ENCODE measurements at regions not wholly inside any gene's neighbourhood (a gene's known extent, or its start where the extent isn't known, plus 50 kb on each side); places are given as distances from the start of the nearest gene placed in this dataset.

- TF ChIP-seq EP300 (IDR thresholded peaks at IDR 0.05; ENCODE audit: borderline replicate concordance in 1 of 2, low read depth in 1 of 2, low read length in 1 of 2) (no peak), RAD21 (IDR thresholded peaks at IDR 0.05; ENCODE audit: low read length) (no peak), SMC3 (IDR thresholded peaks at IDR 0.05; ENCODE audit: low read depth, low read length) (no peak), JUND (IDR thresholded peaks at IDR 0.05) (no peak), NFIC (IDR thresholded peaks at IDR 0.05; ENCODE audit: borderline replicate concordance) (no peak), TCF12 (IDR thresholded peaks at IDR 0.05) (no peak), USF1 (IDR thresholded peaks at IDR 0.05; ENCODE audit: borderline replicate concordance, low read depth) (no peak), GABPA (IDR thresholded peaks at IDR 0.05; ENCODE audit: low read depth) (no peak)
Measured at GRCh38 chr12:75670216-75670615, 158.8 kb upstream of the KRR1 start (continued).

GRCh38 chr12:75666939-75667334 lies 155.5 kb upstream of the KRR1 start:
- TF ChIP-seq IRF3 (IDR thresholded peaks at IDR 0.05; ENCODE audit: low read depth, low read length) (no peak), TCF12 (IDR thresholded peaks at IDR 0.05) (0 out of 2 replicates have a peak, but pooled peaks have one; percentile 12), NFIC (IDR thresholded peaks at IDR 0.05; ENCODE audit: borderline replicate concordance) (peak; percentile 41; the same call in 1 of the 2 replicates), GABPA (IDR thresholded peaks at IDR 0.05; ENCODE audit: low read depth) (no peak)
- Histone ChIP-seq H3K36me3 (replicated peaks in 1 of 2; ENCODE audit: control insufficient read depth in 1 of 2, insufficient read depth in 2 of 2, low read length in 1 of 2) (no peaks in the 10 kb centered on the region), H3K9me2 (no peaks in the 10 kb centered on the region), H3K4me3 (ENCODE audit: low read depth in 2 of 2, low read length in 1 of 2) (no peak overlapping the region), H3K9ac (no peak overlapping the region), H3F3A (replicated peaks; ENCODE audit: insufficient read depth) (peaks cover 6% of the 10 kb centered on the region), H3K27ac (ENCODE audit: low read depth in 2 of 2, low read length in 1 of 2) (peak overlapping the region; percentile 13 to 46; a peak in 3 of 4 replicates), H3K9me3 (no peaks in the 10 kb centered on the region), H3K4me1 (ENCODE audit: control insufficient read depth in 1 of 2, insufficient read depth in 2 of 2, low read depth in 1 of 2, low read length in 1 of 2) (peaks cover 0 to 24% of the 10 kb centered on the region in 2 experiments; a peak in 2 of 4 replicates), H3K4me2 (no peak overlapping the region; the same call in 1 of the 2 replicates), H3K27me3 (ENCODE audit: insufficient read depth) (no peaks in the 10 kb centered on the region), H3K79me2 (ENCODE audit: insufficient read depth) (no peaks in the 10 kb centered on the region), H2AFZ (ENCODE audit: low read depth) (0 out of 2 replicates have a peak overlapping the region, but pooled peaks have one; percentile 1), H4K20me1 (ENCODE audit: insufficient read depth) (no peaks in the 10 kb centered on the region)
- no peak for DNase-seq
- ChIA-PET POLR2A (no interaction called here), CTCF (no interaction called here)
- 70% methylated on average over 2 of the region's 2 CpGs for WGBS (ENCODE audit: low lambda C conversion rate)

GRCh38 chr12:75666126-75666938 lies 154.9 kb upstream of the KRR1 start:
- no peaks in the 10 kb centered on the region for H4K20me1 ChIP-seq (ENCODE audit: insufficient read depth)
- no peaks in the 10 kb centered on the region for H3K9me2 ChIP-seq
- H2AFZ ChIP-seq (ENCODE audit: low read depth): peak overlapping the region; percentile 44; the same call in 1 of the 2 replicates
- H3K27me3 ChIP-seq (ENCODE audit: insufficient read depth): no peaks in the 10 kb centered on the region
- peaks cover 0 to 31% of the 10 kb centered on the region in 2 experiments; a peak in 2 of 4 replicates for H3K4me1 ChIP-seq (ENCODE audit: control insufficient read depth in 1 of 2, insufficient read depth in 2 of 2, low read depth in 1 of 2, low read length in 1 of 2)
- no peak overlapping the region for H3K9ac ChIP-seq
- ChIA-PET POLR2A (no interaction called here), CTCF (no interaction called here)
- H3K79me2 ChIP-seq (ENCODE audit: insufficient read depth): no peaks in the 10 kb centered on the region
- TF ChIP-seq POLR2AphosphoS5 (IDR thresholded peaks at IDR 0.05; ENCODE audit: low read depth, low read length): no peak
- TF ChIP-seq FOXJ3 (CRISPR knock-in tag; IDR thresholded peaks at IDR 0.05): no peak
- no peak for TF ChIP-seq JUND (IDR thresholded peaks at IDR 0.05)
- TF ChIP-seq CHD2 (IDR thresholded peaks at IDR 0.05; ENCODE audit: low read length, partially characterized antibody): no peak
- TF ChIP-seq NRF1 (IDR thresholded peaks at IDR 0.05; ENCODE audit: low read depth, low read length): no peak
- no peak for TF ChIP-seq FOXM1 (IDR thresholded peaks at IDR 0.05; ENCODE audit: low read depth)
- H3K4me3 ChIP-seq (ENCODE audit: low read depth in 2 of 2, low read length in 1 of 2): no peak overlapping the region
- peak overlapping the region; percentile 13 to 46; a peak in 3 of 4 replicates for H3K27ac ChIP-seq (ENCODE audit: low read depth in 2 of 2, low read length in 1 of 2)
- H3F3A ChIP-seq (replicated peaks; ENCODE audit: insufficient read depth): peaks cover 12% of the 10 kb centered on the region
- no peaks in the 10 kb centered on the region for H3K36me3 ChIP-seq (replicated peaks in 1 of 2; ENCODE audit: control insufficient read depth in 1 of 2, insufficient read depth in 2 of 2, low read length in 1 of 2)
- H3K9me3 ChIP-seq: no peaks in the 10 kb centered on the region
- DNase-seq: no peak
- no peak overlapping the region; the same call in 1 of the 2 replicates for H3K4me2 ChIP-seq
- 89% methylated on average over 5 of the region's 5 CpGs for WGBS (ENCODE audit: low lambda C conversion rate)
